ENCODE measurements at regions not wholly inside any gene's neighbourhood (a gene's known extent, or its start where the extent isn't known, plus 50 kb on each side); places are given as distances from the start of the nearest gene placed in this dataset.
A peak's percentile ranks its signal among the peaks of the same experiment; 100 is the strongest.

- DNase-seq: no peak
Measured at GRCh38 chr9:91024841-91025240, 223.2 kb downstream of the SYK start.

DNA sequence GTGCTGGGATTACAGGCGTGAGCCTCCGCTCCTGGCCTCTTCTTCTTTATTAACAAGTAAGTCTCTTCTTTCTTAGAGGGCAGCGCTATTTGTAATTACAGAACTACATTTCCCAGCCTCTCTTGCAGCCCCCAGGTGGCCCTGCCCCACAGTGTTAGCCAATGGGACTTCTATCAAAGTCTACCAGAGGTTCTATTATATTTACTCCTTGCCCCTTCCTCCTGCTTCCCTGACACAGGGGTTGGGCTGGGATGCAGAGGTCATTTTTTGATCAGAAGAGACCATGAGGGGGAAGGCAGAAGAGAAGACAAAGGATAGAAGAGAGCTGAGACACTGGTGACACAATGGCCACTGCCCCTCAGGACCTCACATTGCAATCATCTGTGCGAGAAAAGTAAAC, 224.2 kb downstream of the SYK start:
- no peak for DNase-seq

GRCh38 chr9:91026266-91026665, 224.6 kb downstream of the SYK start:
- no peak for DNase-seq

- no peak for DNase-seq
Measured at GRCh38 chr9:91027005-91027404, 225.4 kb downstream of the SYK start.

GRCh38 chr9:91028166-91028827, 226.7 kb downstream of the SYK start:
- no peak for DNase-seq

DNA sequence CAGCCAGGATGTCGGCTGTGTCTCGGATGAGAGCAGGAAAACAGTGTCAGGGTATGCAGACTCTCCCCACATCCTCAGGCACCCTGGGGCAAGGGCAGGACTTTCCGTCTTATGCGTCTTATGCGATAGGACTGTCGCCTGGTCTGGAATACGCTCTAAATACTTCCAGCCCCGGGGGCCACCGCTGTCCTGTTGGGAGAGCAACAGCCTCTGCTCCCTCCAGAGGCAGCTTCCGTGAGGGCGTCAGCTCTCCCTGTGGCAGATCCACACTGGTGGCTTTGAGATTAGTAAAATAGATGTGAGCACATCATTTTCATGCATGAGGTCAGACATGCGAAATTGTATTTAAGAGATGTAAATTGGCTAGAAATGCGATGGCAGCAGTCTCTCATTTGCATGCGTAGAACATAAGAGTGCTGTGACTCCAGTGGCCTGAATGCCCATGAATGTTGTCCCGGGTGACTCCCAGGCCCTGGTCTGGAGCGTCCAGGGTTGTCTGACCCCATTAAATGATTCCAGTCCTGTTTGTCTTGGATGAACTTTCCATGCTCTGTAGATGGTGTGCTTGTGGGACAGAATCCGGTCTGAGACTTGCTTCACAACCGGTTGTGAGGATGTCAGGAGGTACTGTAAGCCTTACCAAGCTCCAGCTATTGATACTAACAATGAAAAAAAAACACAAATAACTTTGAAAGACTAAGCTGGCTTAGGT, 228.2 kb downstream of the SYK start:
- no peak for DNase-seq

- DNase-seq: no peak
Measured at GRCh38 chr9:91032121-91032531, 230.5 kb downstream of the SYK start.

DNA sequence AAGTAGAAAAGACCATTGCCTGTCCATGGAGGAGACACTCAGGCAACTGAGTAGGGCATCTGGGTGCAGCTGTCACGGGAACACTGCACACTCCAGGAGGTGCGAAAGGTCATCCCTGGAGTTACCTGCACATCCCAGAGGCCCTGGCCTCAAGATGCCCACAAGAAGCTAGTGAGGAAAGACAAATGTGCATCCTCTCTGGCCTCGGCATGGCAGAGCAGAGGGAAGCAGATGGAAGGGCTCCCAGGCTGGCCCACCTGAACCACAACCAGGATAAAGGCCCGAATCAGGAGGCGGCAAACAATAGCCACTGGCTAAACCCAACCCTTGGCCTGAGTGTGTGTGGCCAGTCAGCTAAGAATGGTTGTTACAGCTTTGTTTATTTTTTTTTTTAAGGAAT, 231.7 kb downstream of the SYK start:
- DNase-seq: no peak

DNA sequence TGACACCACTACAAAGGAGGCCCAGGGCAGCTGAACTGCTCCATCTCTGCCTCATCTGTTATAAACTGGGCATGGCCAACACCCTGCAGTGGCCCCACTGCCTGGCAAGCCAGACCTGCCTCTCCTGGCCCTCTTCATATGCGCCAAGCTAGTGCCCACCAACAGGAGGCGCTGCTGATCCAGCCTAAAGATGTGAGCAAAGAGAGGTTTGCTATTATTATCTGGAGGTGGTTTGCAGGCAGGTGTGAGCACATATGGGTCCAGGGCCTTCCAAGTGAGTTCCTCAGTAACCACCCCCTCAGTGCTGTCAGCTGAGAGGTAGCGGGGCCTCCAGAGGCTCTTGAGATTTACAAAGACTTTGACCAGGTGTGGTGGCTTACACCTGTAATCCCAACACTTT, 232.2 kb downstream of the SYK start:
- DNase-seq: no peak

DNA sequence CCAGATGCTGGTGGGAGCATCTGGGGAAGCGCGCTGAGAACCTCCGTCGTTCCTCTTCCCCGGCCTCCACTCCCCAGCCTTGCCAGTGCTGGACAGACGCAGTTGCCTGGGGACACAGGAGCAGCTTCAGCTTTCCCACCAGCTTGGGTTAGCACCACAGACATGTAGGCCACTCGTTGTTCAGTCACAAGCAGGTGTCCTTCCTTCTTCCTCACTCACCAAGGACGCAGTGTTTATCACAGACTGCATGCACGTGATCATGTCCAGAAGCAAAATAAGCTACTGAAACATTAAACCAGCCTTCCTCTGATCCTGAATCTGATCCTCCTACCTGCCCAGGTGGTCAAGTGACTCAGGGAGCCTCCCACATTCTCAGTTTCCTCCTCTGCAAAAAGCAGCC, 232.9 kb downstream of the SYK start:
- no peak for DNase-seq

GRCh38 chr9:91034976-91035824, 233.6 kb downstream of the SYK start:
- DNase-seq: no peak

- DNase-seq: no peak
Measured at GRCh38 chr9:91035825-91036208, 234.2 kb downstream of the SYK start.

DNA sequence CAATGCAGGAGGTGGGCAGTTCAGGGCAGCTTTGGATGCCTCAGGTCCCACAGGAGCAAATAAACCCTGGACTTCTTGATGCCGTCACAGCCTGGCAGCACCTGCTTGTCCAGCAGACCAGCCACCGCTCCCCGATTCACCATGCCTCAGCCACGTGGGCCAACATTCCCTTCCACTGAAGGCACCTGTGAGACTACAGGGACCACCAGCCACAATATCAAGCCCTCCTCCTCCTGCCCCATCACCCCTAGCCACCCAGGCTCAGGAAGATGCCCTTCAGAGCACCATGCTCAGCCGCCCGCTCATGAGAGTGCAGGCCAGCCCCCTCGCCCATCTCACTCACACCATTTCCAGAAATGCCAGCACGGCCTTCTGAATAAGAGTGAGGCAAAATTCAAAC, 234.7 kb downstream of the SYK start:
- no peak for DNase-seq

- DNase-seq: peak; percentile 69
Measured at GRCh38 chr9:91036826-91037510, 235.3 kb downstream of the SYK start.

- DNase-seq: no peak
Measured at GRCh38 chr9:91037511-91038482, 236.2 kb downstream of the SYK start.

- no peak for DNase-seq
Measured at GRCh38 chr9:91038483-91039124, 237.0 kb downstream of the SYK start.

GRCh38 chr9:91039125-91039834, 237.7 kb downstream of the SYK start:
- no peak for DNase-seq

DNA sequence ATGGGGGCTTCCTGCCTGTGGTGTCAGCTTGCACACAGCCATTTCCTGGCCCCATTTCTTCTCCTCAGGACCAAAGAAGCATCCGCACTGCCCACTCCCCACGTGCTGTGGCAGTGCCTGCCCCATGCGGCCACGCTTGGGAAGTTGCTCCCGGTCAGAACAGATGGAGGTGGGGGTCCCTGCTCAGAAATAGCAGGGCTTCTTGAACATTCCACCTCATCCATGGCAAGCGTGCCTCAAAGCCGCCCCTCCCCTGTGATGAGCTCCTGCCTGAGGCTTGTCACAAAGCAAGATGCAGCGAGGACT, 238.2 kb downstream of the SYK start:
- no peak for DNase-seq

GRCh38 chr9:91040371-91041215, 239.0 kb downstream of the SYK start:
- DNase-seq: no peak
